HepG2 (cell line): ENCODE measurements at regions not wholly inside any gene's neighbourhood (a gene's known extent, or its start where the extent isn't known, plus 50 kb on each side); places are given as distances from the start of the nearest gene placed in this dataset.

ENCODE experiments used
- CHCHD3 ChIP-seq: sonication (generic); formaldehyde crosslinking; IDR thresholded peaks from 2 replicates; pipeline ENCODE4 v1.8.0; 2022; ENCODE audit warnings: mild to moderate bottlenecking, missing genetic modification reagents, moderate library complexity
- NRL ChIP-seq: sonication (generic); formaldehyde crosslinking; IDR thresholded peaks from 2 replicates; pipeline ENCODE4 v1.5.0; 2020; ENCODE audit warnings: missing genetic modification reagents, mild to moderate bottlenecking, moderate library complexity, borderline replicate concordance
- ZFP62 ChIP-seq: sonication (generic); formaldehyde crosslinking; IDR thresholded peaks from 2 replicates; pipeline ENCODE4 v1.4.0; 2020; ENCODE audit warnings: missing genetic modification reagents

- TF ChIP-seq CHCHD3 (CRISPR knock-in tag) (no peak), ZFP62 (CRISPR knock-in tag) (no peak), NRL (CRISPR knock-in tag) (no peak)
These were observed 227.9 kb upstream of the GRIA4 start for GRCh38 chr11:105381941-105382340.
